ENCODE measurements at regions not wholly inside any gene's neighbourhood (a gene's known extent, or its start where the extent isn't known, plus 50 kb on each side); places are given as distances from the start of the nearest gene placed in this dataset.

GRCh38 chr14:83744891-83745290 lies 1785.1 kb upstream of the FLRT2 start:
- Mint-ChIP-seq H3K27ac (ENCODE audit: low read depth, unreplicated experiment) (no peak overlapping the region), H3K4me3 (ENCODE audit: unreplicated experiment) (no peak overlapping the region), H3K9me3 (ENCODE audit: unreplicated experiment) (no peaks in the 10 kb centered on the region), H3K36me3 (ENCODE audit: insufficient read depth, unreplicated experiment) (no peaks in the 10 kb centered on the region), H3K4me1 (ENCODE audit: insufficient read depth, unreplicated experiment) (no peaks in the 10 kb centered on the region), H3K27me3 (ENCODE audit: insufficient read depth, unreplicated experiment) (no peaks in the 10 kb centered on the region)
- no peak for DNase-seq (ENCODE audit: unreplicated experiment)
- CTCF ChIA-PET, result no interaction called here
- no peak for TF ChIP-seq CTCF (IDR thresholded peaks at IDR 0.05; ENCODE audit: unreplicated experiment)
- BruUV-seq (replicated peaks), result no TSS peak
- POLR2A ChIA-PET, result no interaction called here
- intact Hi-C loops (cut with micrococcal nuclease), result no loop called here

GRCh38 chr14:83746336-83746735 lies 1783.6 kb upstream of the FLRT2 start:
- no TSS peak for BruUV-seq (replicated peaks)
- Mint-ChIP-seq H3K4me1 (ENCODE audit: insufficient read depth, unreplicated experiment) (no peaks in the 10 kb centered on the region), H3K36me3 (ENCODE audit: insufficient read depth, unreplicated experiment) (no peaks in the 10 kb centered on the region), H3K27ac (ENCODE audit: low read depth, unreplicated experiment) (no peak overlapping the region), H3K4me3 (ENCODE audit: unreplicated experiment) (no peak overlapping the region), H3K27me3 (ENCODE audit: insufficient read depth, unreplicated experiment) (no peaks in the 10 kb centered on the region), H3K9me3 (ENCODE audit: unreplicated experiment) (no peaks in the 10 kb centered on the region)
- intact Hi-C loops (cut with micrococcal nuclease), result no loop called here
- CTCF ChIA-PET, result no interaction called here
- TF ChIP-seq CTCF (IDR thresholded peaks at IDR 0.05; ENCODE audit: unreplicated experiment), result no peak
- POLR2A ChIA-PET, result no interaction called here
- no peak for DNase-seq (ENCODE audit: unreplicated experiment)

DNA sequence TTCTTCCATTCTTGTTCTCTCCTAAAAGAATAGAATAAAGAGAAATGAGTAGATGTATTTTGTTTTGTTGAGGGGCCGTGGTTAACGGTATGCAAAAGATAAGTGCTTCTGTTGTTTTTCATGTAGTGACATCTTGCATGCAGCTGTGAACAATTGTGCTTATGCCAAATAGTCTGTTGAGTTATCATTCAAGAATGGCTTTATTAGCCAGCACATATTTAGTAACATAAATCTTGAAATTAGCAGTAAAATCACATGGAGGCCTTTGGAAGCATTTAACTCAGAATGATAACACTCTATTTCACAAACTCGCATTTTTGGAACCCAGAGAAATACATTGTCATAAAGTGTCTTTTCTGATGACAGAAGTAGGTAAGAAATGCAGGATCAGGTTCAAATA lies 1772.0 kb upstream of the FLRT2 start:
- BruUV-seq (replicated peaks), result no TSS peak
- H3K27ac Mint-ChIP-seq (ENCODE audit: low read depth, unreplicated experiment), result no peak overlapping the region
- DNase-seq (ENCODE audit: unreplicated experiment), result no peak
- no peak for TF ChIP-seq CTCF (IDR thresholded peaks at IDR 0.05; ENCODE audit: unreplicated experiment)
- intact Hi-C loops (cut with micrococcal nuclease), result no loop called here
- POLR2A ChIA-PET, result no interaction called here
- H3K9me3 Mint-ChIP-seq (ENCODE audit: unreplicated experiment), result no peaks in the 10 kb centered on the region
- H3K27me3 Mint-ChIP-seq (ENCODE audit: insufficient read depth, unreplicated experiment), result no peaks in the 10 kb centered on the region
- H3K36me3 Mint-ChIP-seq (ENCODE audit: insufficient read depth, unreplicated experiment), result no peaks in the 10 kb centered on the region
- no peak overlapping the region for H3K4me3 Mint-ChIP-seq (ENCODE audit: unreplicated experiment)
- CTCF ChIA-PET, result interaction anchor here (0.8 kb wide), 1 partner anchor 28 kb away, joined by 4 read pairs; no protein-coding TSS in a partner anchor
- no peaks in the 10 kb centered on the region for H3K4me1 Mint-ChIP-seq (ENCODE audit: insufficient read depth, unreplicated experiment)

GRCh38 chr14:83764656-83765599 lies 1765.0 kb upstream of the FLRT2 start:
- POLR2A ChIA-PET, result no interaction called here
- CTCF ChIA-PET, result interaction anchor here (1.0 kb wide), 1 partner anchor 15 kb away, joined by 4 read pairs; no protein-coding TSS in a partner anchor
- DNase-seq (ENCODE audit: unreplicated experiment), result no peak

More at GRCh38 chr14:83764656-83765599, 1765.0 kb upstream of the FLRT2 start:
- no peak for TF ChIP-seq CTCF (IDR thresholded peaks at IDR 0.05; ENCODE audit: unreplicated experiment)
- Mint-ChIP-seq H3K36me3 (ENCODE audit: insufficient read depth, unreplicated experiment) (no peaks in the 10 kb centered on the region), H3K4me1 (ENCODE audit: insufficient read depth, unreplicated experiment) (no peaks in the 10 kb centered on the region), H3K27me3 (ENCODE audit: insufficient read depth, unreplicated experiment) (no peaks in the 10 kb centered on the region), H3K27ac (ENCODE audit: low read depth, unreplicated experiment) (no peak overlapping the region), H3K9me3 (ENCODE audit: unreplicated experiment) (no peaks in the 10 kb centered on the region), H3K4me3 (ENCODE audit: unreplicated experiment) (no peak overlapping the region)
- no TSS peak for BruUV-seq (replicated peaks)
- intact Hi-C loops (cut with micrococcal nuclease), result no loop called here
